Activated naive CD4-positive, alpha-beta T cell treated with Interleukin-2 at 50 U/mL for 16 hours (primary cell): ENCODE measurements at regions not wholly inside any gene's neighbourhood (a gene's known extent, or its start where the extent isn't known, plus 50 kb on each side); places are given as distances from the start of the nearest gene placed in this dataset.
"Not testable (repeated sequence)": the region's sequence is repeated elsewhere in the genome, so short reads cannot be mapped to it uniquely, and the experiment has no call there.

Source experiments
- DNase-seq: peaks from one replicate; pipeline ENCODE4 v3.0.0-alpha.2; 2020

DNA sequence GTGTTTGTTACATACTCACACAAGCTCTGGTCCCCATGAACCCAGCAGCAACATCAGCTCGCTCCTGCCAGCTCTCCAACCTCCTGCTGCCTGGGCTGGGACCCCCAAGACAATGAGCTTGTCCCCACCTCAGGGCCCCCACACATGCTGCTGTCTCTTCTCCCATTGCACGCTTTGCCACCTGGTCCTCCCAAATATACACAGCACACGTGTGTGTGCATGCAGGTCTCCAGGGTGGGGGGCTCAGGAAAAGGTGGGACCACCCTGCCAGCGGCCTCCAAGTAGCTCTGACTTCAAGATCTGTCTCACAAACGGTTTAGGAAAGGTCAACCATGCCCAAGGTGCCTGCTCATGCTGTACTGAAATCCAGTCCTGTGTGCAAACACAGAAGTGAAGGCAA is 68.1 kb upstream of the CCND1 start:
- DNase-seq, result no peak

- DNase-seq, result no peak
These were observed 67.0 kb upstream of the CCND1 start for GRCh38 chr11:69573761-69574607.

DNA sequence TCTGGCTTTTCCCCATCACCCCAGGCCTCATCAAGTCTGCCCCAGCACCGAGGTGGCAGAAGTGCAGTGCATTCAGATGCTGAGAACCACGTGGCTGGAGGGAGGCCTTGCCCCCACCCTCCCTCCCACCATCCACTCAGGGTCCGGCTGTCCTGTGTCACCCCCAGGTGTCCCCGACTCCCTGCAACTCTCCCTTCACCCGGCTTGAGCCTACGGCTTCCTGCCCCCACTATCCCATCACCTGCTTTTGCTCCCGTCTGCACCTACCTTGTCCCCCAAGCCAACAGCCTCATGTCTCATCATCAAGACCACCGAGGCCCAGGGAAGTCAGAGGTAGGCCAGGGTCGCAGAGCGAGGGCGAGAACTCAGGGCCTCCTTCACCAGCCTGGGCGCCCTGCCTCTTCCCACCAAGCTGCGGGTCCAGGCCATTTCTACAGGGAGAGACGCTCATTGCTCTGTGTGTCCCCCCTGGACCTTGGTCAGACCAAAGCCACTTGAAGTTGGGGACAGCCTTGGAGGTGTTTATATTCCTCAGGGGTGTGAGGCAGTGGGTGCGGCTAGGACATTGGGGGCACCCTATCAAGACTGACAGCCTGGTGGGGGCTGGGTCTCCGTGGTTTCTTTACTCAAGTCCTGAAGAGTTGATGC is 66.2 kb upstream of the CCND1 start:
- DNase-seq, result no peak

DNA sequence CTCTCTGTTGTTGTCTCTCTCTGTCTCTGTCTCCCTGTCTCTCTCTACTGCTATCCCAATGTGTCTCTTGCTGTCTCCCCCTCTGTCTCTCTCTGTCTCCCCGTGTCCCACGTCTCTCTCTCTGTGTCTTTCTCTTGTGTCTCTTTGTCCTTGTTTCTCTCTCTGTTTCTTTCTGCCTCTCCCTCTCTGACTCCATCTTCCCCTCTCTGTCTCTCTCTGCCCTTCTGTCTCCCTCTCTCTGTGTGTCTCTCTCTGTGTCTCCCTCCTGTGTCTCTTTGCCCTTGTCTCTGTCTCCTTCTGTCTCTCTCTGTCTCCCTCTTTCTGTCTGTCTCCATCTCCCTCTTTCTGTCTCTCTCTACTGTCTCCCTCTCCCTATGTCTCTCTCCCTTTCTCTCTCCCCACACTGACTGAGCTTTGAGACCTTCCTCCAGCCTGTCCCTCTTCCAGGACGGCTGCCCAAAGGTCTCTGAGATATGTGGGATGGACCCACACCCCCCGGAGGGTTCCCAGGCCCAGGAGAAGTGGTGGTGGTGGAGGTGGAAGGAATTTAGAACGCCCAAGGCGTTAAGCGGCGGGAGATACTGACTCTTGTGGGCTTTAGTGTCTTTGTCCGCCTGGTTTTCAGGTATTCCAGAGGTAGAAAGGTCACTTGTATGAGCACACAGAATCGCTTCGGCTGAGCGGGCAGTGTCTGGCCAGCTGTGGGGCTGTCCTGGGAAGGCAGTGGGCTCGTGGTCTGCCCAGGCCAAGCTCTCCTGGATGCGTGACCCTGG is 65.5 kb upstream of the CCND1 start:
- DNase-seq, result no peak

GRCh38 chr11:69576069-69576782 is 64.7 kb upstream of the CCND1 start:
- no peak for DNase-seq

GRCh38 chr11:69578167-69578566 is 62.8 kb upstream of the CCND1 start:
- DNase-seq, result no peak

GRCh38 chr11:69580529-69580928 is 60.4 kb upstream of the CCND1 start:
- DNase-seq, result no peak

GRCh38 chr11:69582756-69583467 is 58.0 kb upstream of the CCND1 start:
- no peak for DNase-seq

GRCh38 chr11:69584160-69584559 is 56.8 kb upstream of the CCND1 start:
- DNase-seq, result no peak

GRCh38 chr11:69585385-69585784 is 55.6 kb upstream of the CCND1 start:
- DNase-seq, result no peak

DNA sequence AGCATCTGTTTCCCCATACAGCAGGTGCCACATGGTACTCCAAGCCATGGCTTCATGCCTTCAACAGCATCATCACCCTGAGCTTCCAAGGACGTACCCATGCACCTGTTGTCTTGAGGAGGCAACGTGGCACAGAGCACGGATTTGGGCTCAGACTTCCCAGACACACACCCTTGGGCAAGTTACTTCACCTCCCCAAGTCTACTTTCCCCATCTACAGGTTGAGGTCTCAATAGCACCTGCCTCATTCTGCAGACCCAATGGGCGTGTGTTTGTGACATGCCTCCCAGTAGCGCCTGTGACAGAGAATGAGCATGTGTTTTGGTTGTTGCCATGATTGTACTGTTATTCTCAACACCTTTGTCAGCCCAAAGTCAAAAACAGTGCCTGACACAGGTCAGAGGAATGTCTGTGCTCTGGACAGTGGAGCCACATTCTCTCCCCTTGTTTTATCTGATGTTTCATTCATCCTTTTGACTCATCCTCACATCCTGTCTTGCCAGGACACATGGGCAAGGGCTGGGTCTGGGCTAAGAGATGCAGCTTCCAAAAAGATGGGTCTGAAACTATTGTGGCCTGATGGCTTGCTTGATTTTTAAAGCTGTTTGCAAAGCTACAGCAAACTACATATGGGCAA is 53.4 kb upstream of the CCND1 start:
- DNase-seq, result no peak

DNA sequence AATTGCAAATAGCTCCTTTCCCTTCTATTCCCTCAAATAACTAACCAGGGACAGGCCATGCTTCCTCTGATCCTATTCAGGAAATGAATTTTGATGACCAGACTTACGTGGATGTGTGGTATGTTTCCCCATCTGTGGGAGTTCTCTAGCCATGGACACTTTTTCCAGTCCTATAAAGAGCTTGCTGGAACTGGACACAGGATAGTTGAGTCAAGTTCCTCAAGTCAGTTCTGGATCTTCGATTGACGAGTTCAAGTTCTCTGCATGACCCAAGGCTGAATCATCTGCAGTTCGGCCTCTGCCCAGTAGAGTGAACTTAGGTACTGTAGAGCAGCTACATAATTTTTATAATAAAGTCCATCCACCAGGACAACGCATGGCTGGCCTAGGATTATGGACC is 52.7 kb upstream of the CCND1 start:
- DNase-seq, result no peak

DNA sequence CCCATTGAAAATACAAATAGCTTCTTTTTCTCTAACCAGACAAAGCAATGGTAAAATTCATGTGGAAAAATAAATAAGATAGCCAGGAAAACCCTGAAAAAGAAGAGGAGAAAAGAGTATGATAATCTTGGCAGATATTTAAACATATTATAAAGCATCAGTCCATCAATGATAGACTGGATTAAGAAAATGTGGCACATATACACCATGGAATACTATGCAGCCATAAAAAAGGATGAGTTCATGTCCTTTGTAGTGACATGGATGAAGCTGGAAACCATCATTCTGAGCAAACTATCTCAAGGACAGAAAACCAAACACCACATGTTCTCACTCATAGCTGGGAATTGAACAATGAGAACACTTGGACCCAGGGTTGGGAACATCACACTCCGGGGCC is 50.9 kb upstream of the CCND1 start:
- DNase-seq, result not testable (repeated sequence)
